GM19328 (cell line): ENCODE measurements at regions not wholly inside any gene's neighbourhood (a gene's known extent, or its start where the extent isn't known, plus 50 kb on each side); places are given as distances from the start of the nearest gene placed in this dataset.

Source experiments
- ATAC-seq: cut with Tn5 transposase; IDR thresholded peaks from one replicate; pipeline ENCODE4 v1.9.1; 2021; ENCODE audit warnings: mild to moderate bottlenecking, moderate library complexity; ENCODE audit not compliant: unreplicated experiment

- no peak for ATAC-seq
Observed at GRCh38 chr2:163459986-163460385, 275.8 kb downstream of the FIGN start.

DNA sequence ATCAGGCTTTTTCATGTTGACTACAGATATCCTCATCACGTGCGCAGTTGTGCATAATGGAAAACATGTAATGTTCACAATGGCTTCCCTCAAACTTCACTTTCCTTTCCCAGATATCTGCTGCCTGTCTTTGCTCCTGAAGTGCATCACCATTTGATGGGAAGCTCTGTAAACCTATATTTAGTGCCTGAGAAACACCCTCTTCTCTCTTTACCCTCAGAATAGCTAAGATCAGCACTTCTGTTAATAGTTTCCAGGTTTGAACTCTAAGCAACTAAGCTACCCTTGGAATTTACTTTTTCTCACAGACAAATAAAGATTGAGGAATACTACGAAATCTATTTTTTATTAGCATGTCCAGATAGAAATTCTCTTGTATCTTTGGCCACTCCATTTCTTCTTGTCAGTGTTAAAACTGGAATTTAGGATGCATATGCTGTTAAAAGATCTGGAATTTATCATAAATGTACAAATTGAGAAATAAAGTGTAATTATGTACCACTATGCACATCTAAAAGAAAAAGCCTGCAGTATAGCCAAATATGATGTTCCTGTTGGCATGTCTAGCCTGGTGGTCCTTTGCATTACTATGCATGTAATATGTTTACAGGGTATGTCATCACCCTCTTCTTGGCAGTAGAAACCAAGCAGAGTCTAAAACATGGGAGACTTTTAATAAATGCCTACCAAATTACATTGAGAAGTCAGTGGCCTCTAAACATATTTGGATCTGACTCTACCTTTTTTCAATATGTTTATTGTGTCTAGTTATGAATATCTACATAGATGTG, 278.7 kb downstream of the FIGN start:
- no peak for ATAC-seq

- ATAC-seq, result peak; percentile 72
Observed at GRCh38 chr2:163455815-163456214, 280.0 kb downstream of the FIGN start.

GRCh38 chr2:163453920-163454319, 281.9 kb downstream of the FIGN start:
- ATAC-seq, result no peak

GRCh38 chr2:163441603-163442002, 294.2 kb downstream of the FIGN start:
- no peak for ATAC-seq

GRCh38 chr2:163436963-163437362, 298.8 kb downstream of the FIGN start:
- ATAC-seq, result no peak

DNA sequence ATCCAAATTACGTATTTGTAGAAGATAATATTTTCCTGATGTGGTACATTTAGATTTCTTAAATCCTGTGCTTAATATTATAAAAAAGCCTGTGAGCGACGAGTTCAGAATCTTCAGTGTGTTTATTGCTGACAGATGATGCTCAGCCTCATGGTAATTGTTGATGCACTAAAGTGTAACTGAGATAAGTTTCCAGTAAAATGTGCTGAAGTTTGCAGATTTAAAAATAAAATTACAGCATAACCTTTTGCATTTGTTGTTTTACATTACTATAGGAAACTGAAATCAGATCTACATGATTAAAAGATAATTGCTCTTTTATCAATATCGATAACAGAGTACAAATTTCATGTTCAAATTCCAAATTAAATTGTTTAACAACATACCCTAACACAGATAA, 307.6 kb downstream of the FIGN start:
- ATAC-seq, result no peak

GRCh38 chr2:163420604-163421003, 315.2 kb downstream of the FIGN start:
- no peak for ATAC-seq

DNA sequence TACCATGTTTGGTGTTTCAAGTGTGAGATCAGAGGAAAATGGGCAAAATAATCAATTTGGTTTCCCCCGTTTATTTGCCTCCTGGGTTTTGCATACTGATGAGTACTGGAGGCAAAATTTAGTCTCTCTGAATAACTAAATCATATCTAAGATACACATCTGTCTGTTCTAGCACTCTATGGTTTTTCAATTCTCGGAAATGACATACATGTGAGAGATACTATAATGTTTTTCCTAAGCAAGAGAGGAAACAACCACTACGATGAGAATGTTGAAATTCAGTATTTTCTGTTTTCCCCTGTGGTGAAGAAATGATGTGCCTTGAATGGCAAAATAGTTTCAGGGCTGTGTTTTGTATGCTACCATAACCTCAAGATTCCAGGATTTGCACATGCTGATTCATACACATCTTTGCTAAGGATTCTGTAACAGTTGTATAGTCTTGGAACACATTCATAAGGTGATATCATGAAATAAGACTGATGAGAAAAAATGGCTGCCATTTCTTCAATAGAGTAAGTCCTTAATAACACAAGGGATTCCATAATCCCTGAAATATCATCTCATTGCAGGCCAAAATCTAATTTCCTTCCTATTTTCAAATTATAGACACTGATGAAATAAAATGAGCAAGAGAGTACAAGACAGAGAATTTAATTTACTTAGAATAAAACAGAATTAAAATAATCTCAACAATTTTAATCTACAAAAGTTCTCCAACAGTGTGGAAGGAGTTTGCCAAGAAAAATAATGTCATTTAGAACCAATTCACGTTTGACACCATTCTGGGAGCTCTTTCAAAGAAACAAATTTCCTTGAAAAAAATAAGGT, 316.6 kb downstream of the FIGN start:
- no peak for ATAC-seq

DNA sequence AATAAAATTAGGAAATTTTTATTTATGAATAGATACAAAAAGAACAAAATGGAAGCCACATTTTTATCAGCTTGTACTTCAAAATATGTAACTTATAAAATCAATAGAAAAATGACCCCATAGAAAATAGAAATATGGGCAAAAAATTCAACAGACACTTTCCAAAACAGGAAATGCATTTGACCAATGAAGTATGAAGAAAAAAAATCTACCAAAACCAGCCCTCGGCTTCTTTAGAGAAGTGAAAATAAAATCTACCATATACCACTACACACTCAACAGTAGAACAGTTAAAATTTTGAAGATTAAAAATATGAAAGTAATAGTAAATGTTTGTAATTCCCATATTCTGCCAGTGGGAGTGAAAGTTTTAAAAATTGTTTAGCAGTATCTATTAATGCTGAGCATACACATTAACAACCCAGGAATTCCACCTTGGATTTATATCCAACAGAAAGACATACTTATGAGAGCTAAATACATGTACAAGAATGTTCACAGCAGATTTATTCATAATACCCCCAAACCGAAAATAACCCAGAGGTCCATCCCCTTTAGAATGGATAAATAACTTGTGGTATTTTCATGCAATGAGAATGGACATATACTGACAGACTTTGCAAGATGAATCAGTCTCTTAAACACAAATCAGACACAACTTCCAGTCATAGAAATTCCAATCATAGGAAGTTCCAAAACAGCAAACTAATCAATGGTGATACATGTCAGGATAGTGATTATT, 318.0 kb downstream of the FIGN start:
- peak; percentile 90 for ATAC-seq

GRCh38 chr2:163414121-163414520, 321.7 kb downstream of the FIGN start:
- ATAC-seq, result no peak

GRCh38 chr2:163407296-163407695, 328.5 kb downstream of the FIGN start:
- no peak for ATAC-seq

GRCh38 chr2:163405298-163405697, 330.5 kb downstream of the FIGN start:
- no peak for ATAC-seq

- ATAC-seq, result no peak
Observed at GRCh38 chr2:163401481-163401880, 334.3 kb downstream of the FIGN start.

GRCh38 chr2:163397451-163397850, 338.4 kb downstream of the FIGN start:
- no peak for ATAC-seq

DNA sequence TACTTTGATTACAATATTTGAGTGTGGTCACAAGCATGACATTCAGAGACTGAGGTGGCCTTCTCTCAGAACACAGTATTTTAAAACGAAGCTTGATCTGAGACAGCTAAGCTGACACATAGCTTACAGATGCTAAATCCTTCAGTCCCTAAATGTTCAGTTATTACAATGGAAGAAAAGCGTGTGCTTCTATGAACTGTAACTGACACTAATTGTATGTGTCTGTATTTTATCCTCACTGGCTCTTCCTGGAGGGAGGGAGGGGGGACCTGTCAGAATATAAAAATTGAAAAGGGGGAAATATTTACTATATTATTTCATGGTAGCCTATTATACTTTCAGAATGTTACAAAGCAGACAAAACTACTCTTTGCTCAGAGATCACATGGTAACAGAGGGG, 340.2 kb downstream of the FIGN start:
- ATAC-seq, result no peak

DNA sequence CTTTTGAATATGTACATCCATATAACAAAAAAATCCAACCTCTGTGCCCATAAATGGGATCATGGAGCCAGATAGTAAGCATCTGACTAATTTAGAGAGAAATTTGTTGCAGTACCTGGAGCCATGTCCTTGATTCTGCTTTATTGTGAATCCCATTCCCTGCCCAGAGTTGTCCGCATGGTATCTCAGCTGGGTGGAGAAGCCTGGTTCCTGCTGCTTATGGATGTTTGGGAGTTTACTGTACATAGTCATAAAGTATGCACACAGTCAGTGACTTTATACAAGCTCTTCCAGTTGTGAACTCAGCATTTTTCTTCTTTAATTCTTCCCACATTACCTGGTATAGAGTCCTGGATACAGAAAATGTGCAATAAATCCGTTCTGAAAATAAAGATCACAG, 346.0 kb downstream of the FIGN start:
- ATAC-seq, result no peak

GRCh38 chr2:163375472-163375871, 360.3 kb downstream of the FIGN start:
- ATAC-seq, result no peak

GRCh38 chr2:163375070-163375469, 360.7 kb downstream of the FIGN start:
- no peak for ATAC-seq

- ATAC-seq, result no peak
Observed at GRCh38 chr2:163374282-163374681, 361.5 kb downstream of the FIGN start.

- no peak for ATAC-seq
Observed at GRCh38 chr2:163373496-163373895, 362.3 kb downstream of the FIGN start.
